C1 segment of cervical spinal cord (tissue), 14 donors: ENCODE measurements at regions not wholly inside any gene's neighbourhood (a gene's known extent, or its start where the extent isn't known, plus 50 kb on each side); places are given as distances from the start of the nearest gene placed in this dataset.

Experiments used
- DNase-seq, 14 donors: peaks; one replicate each; lab custom pipeline; 2025; lab: John Stamatoyannopoulos, UW

DNA sequence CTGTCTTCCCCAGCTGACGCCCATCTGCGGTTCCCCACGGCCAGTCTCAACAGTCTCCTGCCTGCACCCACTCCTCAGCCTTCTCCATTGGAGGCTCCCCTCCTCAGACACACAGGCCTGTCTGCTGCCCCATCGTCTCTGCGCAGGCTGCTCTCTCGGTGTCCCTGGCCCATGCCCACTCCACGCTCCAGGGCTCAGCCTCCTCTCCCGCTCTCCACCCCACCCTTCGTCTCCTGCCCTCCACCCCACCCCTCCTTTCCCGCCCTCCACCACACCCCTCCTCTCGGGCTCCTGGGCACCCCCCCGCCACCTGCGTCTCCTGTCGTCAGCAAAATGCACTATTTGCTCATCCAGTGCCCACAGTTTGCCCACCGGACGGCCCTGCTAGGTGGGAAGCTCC, 119.6 kb upstream of the DIO3 start:
- DNase-seq = no peak

- DNase-seq = no peak
These were observed 118.8 kb upstream of the DIO3 start for GRCh38 chr14:101442451-101442850.

DNA sequence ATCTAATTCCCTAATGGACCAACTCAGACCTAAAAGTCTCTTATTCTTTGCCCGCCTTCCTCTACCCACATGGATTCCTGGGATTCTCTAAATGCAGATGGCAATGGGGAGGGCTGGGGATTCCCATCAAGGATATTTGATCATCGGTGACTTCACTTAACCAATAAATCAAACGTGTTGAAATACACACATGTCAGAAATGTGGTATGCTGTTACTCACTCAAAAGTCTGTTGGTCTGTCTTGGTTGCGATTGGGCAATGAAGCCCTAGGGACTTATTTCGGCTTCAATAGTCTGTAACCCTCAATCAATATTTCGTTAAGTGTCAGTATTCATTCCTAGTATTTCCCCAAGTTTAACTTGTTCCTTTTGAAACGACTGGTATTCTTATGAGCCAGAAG, 117.2 kb upstream of the DIO3 start:
- DNase-seq = no peak

DNA sequence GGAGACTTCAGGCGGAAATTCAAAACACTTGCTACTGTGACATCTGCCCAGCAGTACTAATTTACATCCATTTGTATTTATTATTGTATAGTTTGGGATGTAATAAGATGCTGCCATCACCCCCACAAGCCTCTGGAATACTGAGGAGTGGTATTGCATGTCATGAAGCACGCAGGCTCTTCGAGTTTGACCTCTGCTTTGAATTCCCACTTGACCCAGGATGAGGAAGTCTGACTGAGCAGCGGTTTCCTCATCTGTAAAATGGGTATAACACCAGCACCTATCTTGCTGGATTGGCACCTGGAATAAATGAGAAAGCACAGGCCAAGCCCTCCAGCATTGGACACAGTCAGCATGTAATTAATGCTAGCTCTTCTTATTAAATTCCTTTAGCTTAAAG, 116.0 kb upstream of the DIO3 start:
- DNase-seq = no peak

- no peak for DNase-seq
These were observed 114.8 kb upstream of the DIO3 start for GRCh38 chr14:101446387-101446969.

DNA sequence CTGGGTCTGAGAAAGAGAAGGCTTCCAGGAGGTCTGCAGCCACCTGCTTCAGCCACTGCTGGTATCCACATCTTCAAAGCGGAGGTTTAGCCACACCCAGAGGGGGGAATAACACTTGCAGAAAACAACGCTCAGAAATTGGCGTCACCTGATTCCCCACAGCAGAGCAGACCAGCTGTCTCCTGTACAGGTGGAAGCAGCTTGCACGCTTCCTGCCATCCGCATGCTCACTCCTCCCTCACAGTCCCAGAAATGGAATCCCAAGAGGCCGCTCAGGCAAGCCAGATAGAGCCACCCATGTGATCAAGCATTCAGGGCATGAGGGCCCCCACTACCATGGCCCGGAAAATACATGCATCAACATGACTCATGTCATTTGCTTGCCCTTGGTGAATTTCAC, 112.2 kb upstream of the DIO3 start:
- no peak for DNase-seq

GRCh38 chr14:101451166-101451565, 110.1 kb upstream of the DIO3 start:
- DNase-seq = no peak

DNA sequence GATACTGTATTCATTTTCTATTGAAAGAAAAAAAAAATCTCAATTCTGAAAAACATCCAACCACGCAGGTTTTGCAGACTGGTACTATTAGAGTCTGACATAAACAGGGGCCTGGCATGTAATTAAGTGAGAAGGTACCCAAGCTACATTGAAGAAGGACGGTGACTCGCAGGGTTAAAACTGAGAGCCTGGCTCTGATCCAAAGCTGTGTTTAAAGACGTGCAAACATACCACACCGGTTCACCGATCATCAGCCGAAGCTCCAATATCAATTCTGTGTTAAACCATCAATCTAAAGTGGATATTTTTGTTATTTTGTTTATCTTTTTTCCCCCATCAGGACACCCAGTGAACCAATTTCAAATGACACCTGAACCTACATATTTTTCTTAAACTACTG, 108.1 kb upstream of the DIO3 start:
- no peak for DNase-seq

DNA sequence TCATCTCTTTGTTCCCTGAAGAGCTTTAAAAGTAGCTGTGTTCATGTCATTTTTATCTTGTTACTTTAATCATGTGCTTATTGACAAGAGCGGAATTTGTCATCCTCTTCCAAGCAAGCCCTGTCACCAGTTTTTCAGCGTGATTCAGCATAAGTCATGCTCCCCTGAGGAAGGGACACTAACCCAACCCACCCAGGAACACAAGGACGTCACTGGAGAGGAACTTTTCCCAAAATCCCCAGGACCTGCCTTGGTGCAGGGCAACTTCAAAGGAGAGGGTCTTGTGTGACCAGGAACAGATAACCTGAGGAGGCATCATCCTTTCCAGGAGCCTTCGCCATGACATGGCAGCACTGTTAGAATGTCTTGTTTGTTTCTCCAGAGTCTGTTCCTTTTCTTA, 107.1 kb upstream of the DIO3 start:
- no peak for DNase-seq

- DNase-seq = no peak
These were observed 104.8 kb upstream of the DIO3 start for GRCh38 chr14:101456246-101457175.

DNA sequence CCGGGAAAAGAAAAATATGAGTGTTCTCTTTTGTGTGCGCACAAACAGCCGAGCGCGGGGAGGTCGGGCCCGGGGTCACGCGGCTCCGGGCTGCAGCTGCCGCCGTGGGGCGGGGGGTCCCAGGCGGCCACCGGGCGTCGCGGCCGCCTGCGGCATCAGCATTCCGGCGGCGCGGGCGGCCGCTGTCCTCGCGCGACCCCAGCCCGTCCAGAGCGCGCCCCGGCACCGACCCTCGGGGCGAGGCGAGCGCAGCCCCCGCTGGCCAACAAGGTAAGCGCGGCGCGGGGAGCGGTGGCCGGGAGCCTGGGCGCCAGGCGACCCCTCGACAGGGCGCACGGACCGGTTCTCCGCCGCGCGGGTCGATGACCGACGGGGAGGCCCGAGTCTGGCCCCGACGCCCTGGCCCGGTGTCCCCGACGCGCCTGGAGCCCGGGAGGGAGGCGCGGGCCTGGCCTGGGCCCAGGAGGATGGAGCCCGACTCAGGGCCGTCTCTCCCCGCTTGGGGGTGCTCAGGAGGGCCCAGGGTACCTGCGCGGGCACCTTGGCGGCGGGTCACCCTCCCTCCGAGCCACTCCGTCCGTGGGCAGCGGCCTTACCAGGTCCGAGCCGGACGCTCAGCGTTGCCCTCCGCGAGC, 103.9 kb upstream of the DIO3 start:
- DNase-seq = no peak

DNA sequence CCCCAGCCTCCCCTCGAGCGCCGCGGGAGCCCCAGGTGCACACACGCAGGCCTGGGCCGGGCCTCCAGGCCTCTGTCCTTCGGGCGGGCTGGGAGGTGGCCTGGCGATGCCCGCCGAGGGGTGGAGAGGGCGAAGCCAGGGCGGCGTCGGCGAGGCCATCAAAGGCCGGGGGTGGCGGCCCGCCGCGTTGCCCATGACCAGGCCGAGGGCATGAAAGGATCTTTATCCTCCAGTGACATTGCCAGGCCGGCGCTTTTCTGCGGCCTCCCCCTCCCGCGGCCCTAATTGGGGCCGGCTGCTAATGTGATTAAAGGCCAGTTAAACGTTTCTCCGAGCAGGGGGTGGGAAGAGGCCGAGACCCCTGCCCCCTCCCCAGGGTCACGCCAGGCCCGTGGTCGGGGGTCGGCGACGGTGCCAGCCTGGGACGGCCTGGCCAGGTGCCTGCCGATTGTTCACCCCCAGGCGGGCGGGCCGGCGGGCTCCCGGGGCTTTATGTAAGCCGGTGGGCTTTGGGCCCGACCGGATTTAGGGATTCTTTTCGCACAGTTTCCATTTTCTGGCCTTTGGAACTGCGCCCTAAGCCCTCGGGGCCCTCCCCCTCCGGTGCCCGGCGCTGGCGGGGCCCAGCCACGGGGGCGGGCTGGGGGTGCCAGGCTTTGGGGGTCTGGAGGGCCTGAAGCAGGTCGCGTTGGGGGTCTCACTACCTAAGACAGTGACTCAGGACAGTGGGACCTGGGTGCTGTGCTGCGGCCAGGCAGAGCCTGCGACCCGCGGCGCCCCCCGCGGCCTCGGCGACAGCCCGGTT, 103.2 kb upstream of the DIO3 start:
- no peak for DNase-seq

GRCh38 chr14:101458741-101459550, 102.3 kb upstream of the DIO3 start:
- DNase-seq = no peak

GRCh38 chr14:101459551-101459900, 101.8 kb upstream of the DIO3 start:
- DNase-seq = no peak

GRCh38 chr14:101460521-101460920, 100.8 kb upstream of the DIO3 start:
- DNase-seq = no peak

DNA sequence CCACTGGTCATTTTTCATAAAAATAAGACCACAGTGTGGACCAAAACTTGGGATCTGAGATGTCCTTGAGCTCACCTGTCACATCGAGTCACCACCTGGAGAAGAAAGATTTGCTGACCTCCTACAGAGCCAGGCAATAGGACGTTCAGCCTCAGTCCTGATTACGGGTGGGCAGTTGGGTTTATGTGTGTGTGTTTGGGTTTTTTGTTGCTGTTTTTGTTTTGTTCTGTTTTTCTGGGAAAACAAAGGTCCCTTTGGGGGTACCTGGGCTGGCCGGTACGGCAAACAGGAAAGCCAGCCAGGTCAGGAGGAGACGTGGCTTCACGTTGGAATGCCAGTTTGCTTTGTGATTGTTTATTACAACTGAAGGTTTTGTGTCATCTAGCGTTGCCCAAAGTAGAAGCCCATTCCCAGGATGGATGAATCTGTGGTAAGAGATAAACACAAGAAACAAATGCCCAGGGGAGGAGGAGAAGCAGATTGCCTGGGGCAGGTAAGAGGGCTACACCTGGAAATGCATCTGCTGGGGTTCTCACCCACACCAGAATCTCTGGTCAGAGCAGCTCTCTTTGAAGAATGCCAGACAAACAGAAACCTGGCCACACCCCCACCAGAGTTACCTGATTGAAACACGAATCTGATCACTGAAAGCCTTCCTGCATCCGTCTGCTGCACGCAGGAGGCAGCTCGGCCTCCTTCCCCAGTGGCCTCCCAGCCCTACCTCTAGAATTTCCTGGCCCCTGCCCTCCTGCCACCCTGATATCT, 100.1 kb upstream of the DIO3 start:
- DNase-seq = no peak

GRCh38 chr14:101461891-101462290, 99.4 kb upstream of the DIO3 start:
- DNase-seq = no peak

DNA sequence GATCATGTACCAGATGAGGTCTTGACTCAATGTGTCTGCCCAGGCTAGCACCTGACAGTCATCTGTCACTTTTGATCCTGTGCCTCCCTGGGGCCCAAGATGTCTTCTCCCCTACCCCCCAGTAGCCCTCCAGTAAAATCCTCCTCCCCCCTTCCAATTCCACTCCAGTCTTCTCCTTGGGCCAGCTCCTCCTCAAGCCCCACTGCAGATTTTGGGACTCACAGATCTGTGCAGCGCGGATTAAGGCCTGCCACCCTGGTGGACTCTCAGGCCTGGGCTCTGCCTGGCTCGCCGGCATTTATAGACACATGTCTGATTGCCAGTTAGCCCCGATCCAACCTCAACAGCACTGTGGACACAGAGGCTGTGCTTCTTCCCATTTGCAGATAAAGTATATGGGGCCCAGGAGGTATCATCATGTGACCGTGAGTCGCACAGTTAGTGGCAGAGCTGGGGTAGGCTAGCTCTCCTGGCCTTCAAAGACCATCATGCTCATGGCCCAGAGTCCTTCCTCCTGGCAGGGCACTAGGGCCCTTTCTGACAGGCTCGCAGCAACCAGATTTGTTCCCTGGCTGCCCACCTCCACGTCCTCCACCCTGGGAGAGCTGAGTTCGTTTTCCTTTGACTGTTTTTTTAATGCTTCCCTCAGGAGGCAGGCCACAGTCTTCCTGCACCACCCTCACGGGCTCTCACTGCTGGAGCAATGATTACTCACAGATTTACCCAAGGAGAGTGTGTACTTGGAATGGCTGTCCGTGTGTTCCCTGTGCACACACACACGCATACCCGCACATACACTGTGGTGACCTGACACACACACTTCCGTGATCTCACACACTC, 98.3 kb upstream of the DIO3 start:
- no peak for DNase-seq

DNA sequence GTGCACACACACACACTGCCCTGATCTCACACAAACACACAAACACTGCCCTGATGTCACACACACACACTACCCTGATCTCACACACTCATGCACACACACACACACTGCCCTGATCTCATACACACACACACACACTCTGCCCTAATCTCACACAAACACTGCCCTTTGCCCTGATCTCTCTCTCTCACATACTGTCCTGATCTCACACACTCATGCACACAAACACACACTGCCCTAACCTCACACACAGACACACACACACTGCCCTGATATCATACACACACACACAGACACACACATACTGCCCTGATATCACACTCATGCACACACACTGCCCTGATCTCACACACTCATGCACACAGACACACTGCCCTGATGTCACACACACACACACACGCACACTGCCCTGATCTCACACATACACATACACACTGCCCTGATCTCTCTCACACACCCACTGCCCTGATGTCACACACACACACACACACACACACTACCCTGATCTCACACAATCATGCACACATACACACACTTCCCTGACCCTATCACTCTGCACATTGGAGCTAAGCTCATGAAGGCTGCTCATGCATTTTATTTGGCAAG, 97.6 kb upstream of the DIO3 start:
- DNase-seq = no peak
